ENCODE measurements at regions not wholly inside any gene's neighbourhood (a gene's known extent, or its start where the extent isn't known, plus 50 kb on each side); places are given as distances from the start of the nearest gene placed in this dataset.

DNA sequence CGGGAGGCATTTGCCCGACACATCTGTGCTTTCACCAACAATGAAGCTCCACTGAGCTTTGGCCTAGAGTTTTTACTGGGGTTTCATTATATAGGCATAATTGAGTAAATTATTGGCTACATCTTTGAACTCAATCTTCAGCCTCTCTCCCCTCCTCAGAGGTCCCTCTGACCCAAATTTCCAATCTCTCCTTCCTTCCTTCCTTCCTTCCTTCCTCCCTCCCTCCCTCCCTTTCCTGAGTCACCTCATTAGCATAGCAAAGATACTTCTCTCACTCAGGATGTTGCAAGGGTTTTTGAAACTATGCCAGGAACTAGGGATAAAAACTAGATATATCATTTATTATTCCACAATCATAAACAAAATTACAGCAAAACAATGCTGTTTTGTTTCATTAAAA is 202.8 kb upstream of the PRNP start:
- TF ChIP-seq, protein P1, sequence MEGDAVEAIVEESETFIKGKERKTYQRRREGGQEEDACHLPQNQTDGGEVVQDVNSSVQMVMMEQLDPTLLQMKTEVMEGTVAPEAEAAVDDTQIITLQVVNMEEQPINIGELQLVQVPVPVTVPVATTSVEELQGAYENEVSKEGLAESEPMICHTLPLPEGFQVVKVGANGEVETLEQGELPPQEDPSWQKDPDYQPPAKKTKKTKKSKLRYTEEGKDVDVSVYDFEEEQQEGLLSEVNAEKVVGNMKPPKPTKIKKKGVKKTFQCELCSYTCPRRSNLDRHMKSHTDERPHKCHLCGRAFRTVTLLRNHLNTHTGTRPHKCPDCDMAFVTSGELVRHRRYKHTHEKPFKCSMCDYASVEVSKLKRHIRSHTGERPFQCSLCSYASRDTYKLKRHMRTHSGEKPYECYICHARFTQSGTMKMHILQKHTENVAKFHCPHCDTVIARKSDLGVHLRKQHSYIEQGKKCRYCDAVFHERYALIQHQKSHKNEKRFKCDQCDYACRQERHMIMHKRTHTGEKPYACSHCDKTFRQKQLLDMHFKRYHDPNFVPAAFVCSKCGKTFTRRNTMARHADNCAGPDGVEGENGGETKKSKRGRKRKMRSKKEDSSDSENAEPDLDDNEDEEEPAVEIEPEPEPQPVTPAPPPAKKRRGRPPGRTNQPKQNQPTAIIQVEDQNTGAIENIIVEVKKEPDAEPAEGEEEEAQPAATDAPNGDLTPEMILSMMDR (IDR thresholded peaks at IDR 0.05; ENCODE audit: extremely low read depth in 1 of 2, insufficient read depth in 1 of 2, low read depth in 1 of 2, low read length in 2 of 2), result no peak
- TF ChIP-seq, protein P2, sequence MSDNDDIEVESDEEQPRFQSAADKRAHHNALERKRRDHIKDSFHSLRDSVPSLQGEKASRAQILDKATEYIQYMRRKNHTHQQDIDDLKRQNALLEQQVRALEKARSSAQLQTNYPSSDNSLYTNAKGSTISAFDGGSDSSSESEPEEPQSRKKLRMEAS (IDR thresholded peaks at IDR 0.05; ENCODE audit: insufficient read depth, insufficient read length), result no peak
- no peak for TF ChIP-seq POLR2A (IDR thresholded peaks at IDR 0.05; ENCODE audit: low read depth, low read length)
